GM23338 (cell line): ENCODE measurements at regions not wholly inside any gene's neighbourhood (a gene's known extent, or its start where the extent isn't known, plus 50 kb on each side); places are given as distances from the start of the nearest gene placed in this dataset.

Source experiments
- ATAC-seq: fragments of 200-7000 bp; cut with Tn5 transposase; 3 replicates; pipeline ENCODE4 v1.9.1; 2020
- DNase-seq: peaks from one replicate; pipeline ENCODE4 v3.0.0-alpha.2; 2015; ENCODE audit warnings: low spot score
- H2AFZ ChIP-seq: fragments of 200-600 bp; sonication (generic); 2 replicates; pipeline ENCODE4 v1.8.0; 2016; ENCODE audit warnings: antibody characterized with exemption, mild to moderate bottlenecking, moderate library complexity
- H3F3A ChIP-seq: fragments of 200-600 bp; sonication (generic); replicated peaks from 2 replicates; pipeline ENCODE4 v1.8.0; 2017; ENCODE audit warnings: antibody characterized with exemption, mixed run types, low read depth
- H3K27ac ChIP-seq: fragments of 200-600 bp; sonication (generic); 2 replicates; pipeline ENCODE4 v1.6.1; 2016; ENCODE audit warnings: low read depth
- H3K27me3 ChIP-seq: fragments of 200-600 bp; sonication (generic); 2 replicates; pipeline ENCODE4 v1.8.0; 2016; ENCODE audit warnings: mild to moderate bottlenecking, mixed run types, moderate library complexity; ENCODE audit not compliant: insufficient read depth
- H3K36me3 ChIP-seq: fragments of 200-600 bp; sonication (generic); 2 replicates; pipeline ENCODE4 v1.8.0; 2016; ENCODE audit warnings: mild to moderate bottlenecking; ENCODE audit not compliant: insufficient read depth
- H3K4me1 ChIP-seq: fragments of 200-600 bp; sonication (generic); 2 replicates; pipeline ENCODE4 v1.8.0; 2016; ENCODE audit warnings: mild to moderate bottlenecking, moderate library complexity; ENCODE audit not compliant: insufficient read depth
- H3K4me2 ChIP-seq: fragments of 200-600 bp; sonication (generic); 2 replicates; pipeline ENCODE4 v1.7.1; 2017; ENCODE audit warnings: mixed run types
- H3K4me3 ChIP-seq: fragments of 200-600 bp; sonication (generic); 2 replicates; pipeline ENCODE4 v1.6.1; 2016; ENCODE audit warnings: mixed run types
- H3K79me2 ChIP-seq: fragments of 200-600 bp; sonication (generic); replicated peaks from 2 replicates; pipeline ENCODE4 v1.8.0; 2017; ENCODE audit warnings: mild to moderate bottlenecking; ENCODE audit not compliant: insufficient read depth
- H3K9me2 ChIP-seq: fragments of 200-600 bp; sonication (generic); 2 replicates; pipeline ENCODE4 v1.8.0; 2017; ENCODE audit not compliant: insufficient read depth
- H4K20me1 ChIP-seq: fragments of 200-600 bp; sonication (generic); replicated peaks from 2 replicates; pipeline ENCODE4 v1.8.0; 2017; ENCODE audit warnings: mild to moderate bottlenecking; ENCODE audit not compliant: insufficient read depth
- H3K27ac Mint-ChIP-seq: 2 replicates; pipeline ENCODE4 v1.8.0; 2020; ENCODE audit warnings: inconsistent platforms, mild to moderate bottlenecking, moderate library complexity, mixed read lengths
- H3K27me3 Mint-ChIP-seq: 3 replicates; pipeline ENCODE4 v1.8.0; 2022; ENCODE audit warnings: low read depth, mild to moderate bottlenecking, moderate library complexity, mixed read lengths, inconsistent platforms; ENCODE audit not compliant: insufficient read depth, poor library complexity
- H3K36me3 Mint-ChIP-seq: 3 replicates; pipeline ENCODE4 v1.8.0; 2021; ENCODE audit warnings: low read depth, mild to moderate bottlenecking, inconsistent platforms, moderate library complexity, mixed read lengths
- H3K4me1 Mint-ChIP-seq: 3 replicates; pipeline ENCODE4 v1.8.0; 2020; ENCODE audit warnings: mild to moderate bottlenecking, inconsistent platforms, mixed read lengths
- H3K4me3 Mint-ChIP-seq: 3 replicates; pipeline ENCODE4 v1.8.0; 2021; ENCODE audit warnings: moderate library complexity, mild to moderate bottlenecking, inconsistent platforms, mixed read lengths
- H3K9me3 Mint-ChIP-seq: 3 replicates; pipeline ENCODE4 v1.8.0; 2020; ENCODE audit warnings: moderate library complexity, mild to moderate bottlenecking, inconsistent platforms, mixed read lengths
- EZH2 ChIP-seq: fragments of 200-600 bp; sonication (generic); IDR thresholded peaks from one replicate; pipeline ENCODE4 v1.8.0; 2017; ENCODE audit warnings: antibody characterized with exemption, mild to moderate bottlenecking, low read depth; ENCODE audit not compliant: unreplicated experiment
- EZH2phosphoT487 ChIP-seq: fragments of 200-600 bp; sonication (generic); IDR thresholded peaks from one replicate; pipeline ENCODE4 v1.8.1; 2018; ENCODE audit warnings: antibody characterized with exemption; ENCODE audit not compliant: unreplicated experiment
- JUNB ChIP-seq: IDR thresholded peaks from one replicate; pipeline ENCODE4 v1.6.1; 2016; ENCODE audit warnings: antibody characterized with exemption; ENCODE audit not compliant: unreplicated experiment
- NANOG ChIP-seq: IDR thresholded peaks from 2 replicates; pipeline ENCODE4 v1.6.1; 2016; ENCODE audit warnings: antibody characterized with exemption, borderline replicate concordance
- STAT1 ChIP-seq: IDR thresholded peaks from one replicate; pipeline ENCODE4 v1.6.1; 2016; ENCODE audit warnings: antibody characterized with exemption; ENCODE audit not compliant: unreplicated experiment
- ZNF114 ChIP-seq: fragments of 250-450 bp; sonication (Bioruptor Pico); IDR thresholded peaks from 2 replicates; pipeline ENCODE4 v1.5.0; 2020; ENCODE audit warnings: mild to moderate bottlenecking, moderate library complexity
- ZNF331 ChIP-seq: fragments of 250-450 bp; sonication (Bioruptor Pico); IDR thresholded peaks from 2 replicates; pipeline ENCODE4 v1.5.0; 2020; ENCODE audit warnings: low read depth, mild to moderate bottlenecking, moderate library complexity
- TF ChIP-seq, protein P1 (sequence below): IDR thresholded peaks from one replicate; pipeline ENCODE4 v1.6.1; 2018; ENCODE audit warnings: antibody characterized with exemption; ENCODE audit not compliant: unreplicated experiment
- TF ChIP-seq, protein P2 (sequence below): fragments of 250-450 bp; sonication (Bioruptor Pico); IDR thresholded peaks from 2 replicates; pipeline ENCODE4 v1.5.0; 2020; ENCODE audit warnings: mild to moderate bottlenecking, moderate library complexity

DNA sequence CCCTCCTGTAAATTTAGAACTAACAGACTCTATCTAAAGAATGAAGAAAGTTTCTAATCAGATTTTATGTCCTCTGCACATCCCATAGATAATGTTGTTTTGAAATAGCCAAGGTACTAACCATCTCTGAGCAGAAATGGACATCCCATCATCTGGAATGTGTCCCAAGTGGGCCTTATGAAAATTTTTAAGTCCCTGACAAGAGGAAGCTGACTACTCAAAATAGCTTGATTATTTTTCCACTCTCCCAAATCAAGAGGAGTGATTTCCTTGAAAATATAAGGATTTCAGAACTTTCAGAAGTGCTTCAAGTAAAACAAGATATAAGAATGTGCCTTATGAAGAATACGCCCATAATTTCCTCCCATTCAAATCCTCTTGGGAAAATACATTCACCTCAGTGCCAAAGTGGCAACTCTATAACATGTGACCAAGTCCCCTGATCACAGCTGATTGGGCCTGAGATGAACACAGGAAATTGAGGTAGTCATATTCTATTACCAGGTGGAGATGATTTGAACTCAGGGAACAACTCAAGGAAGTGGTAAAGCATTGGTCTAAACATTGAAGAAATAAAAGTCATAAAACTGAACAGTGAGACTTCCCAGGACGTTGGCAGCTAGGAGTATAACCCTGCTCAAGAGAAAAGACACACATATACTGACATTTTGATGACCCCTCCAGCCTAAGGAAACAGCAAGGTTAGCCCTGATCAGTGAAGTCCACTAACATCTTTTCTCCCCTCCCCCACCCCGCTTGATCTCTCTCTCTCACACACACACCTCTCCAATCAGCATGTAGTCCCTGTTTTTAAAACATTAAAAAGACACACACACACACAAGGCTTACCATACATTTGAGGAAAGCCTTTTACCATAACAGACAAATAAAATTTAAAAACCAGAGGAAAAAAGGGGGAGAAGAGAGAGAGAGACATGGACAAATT, 70.8 kb upstream of the TEAD1 start:
- Histone ChIP-seq H3K4me1 (peaks cover 2% of the 10 kb centered on the region; the same call in 1 of the 2 replicates), H3F3A (no peaks in the 10 kb centered on the region), H3K27me3 (no peaks in the 10 kb centered on the region), H3K36me3 (no peaks in the 10 kb centered on the region), H3K4me2 (no peak overlapping the region), H4K20me1 (no peaks in the 10 kb centered on the region), H3K9me2 (peaks cover 8% of the 10 kb centered on the region; the same call in 1 of the 2 replicates), H2AFZ (no peak overlapping the region), H3K27ac (no peak overlapping the region), H3K4me3 (no peak overlapping the region), H3K79me2 (no peaks in the 10 kb centered on the region)
- Mint-ChIP-seq H3K9me3 (peaks cover 6% of the 10 kb centered on the region; the same call in 2 of the 3 replicates), H3K27ac (no peak overlapping the region), H3K4me3 (no peak overlapping the region), H3K36me3 (no peaks in the 10 kb centered on the region), H3K4me1 (peaks cover 6% of the 10 kb centered on the region; the same call in 2 of the 3 replicates), H3K27me3 (no peaks in the 10 kb centered on the region)
- DNase-seq: no peak
- no peak for TF ChIP-seq STAT1
- no peak for ATAC-seq

DNA sequence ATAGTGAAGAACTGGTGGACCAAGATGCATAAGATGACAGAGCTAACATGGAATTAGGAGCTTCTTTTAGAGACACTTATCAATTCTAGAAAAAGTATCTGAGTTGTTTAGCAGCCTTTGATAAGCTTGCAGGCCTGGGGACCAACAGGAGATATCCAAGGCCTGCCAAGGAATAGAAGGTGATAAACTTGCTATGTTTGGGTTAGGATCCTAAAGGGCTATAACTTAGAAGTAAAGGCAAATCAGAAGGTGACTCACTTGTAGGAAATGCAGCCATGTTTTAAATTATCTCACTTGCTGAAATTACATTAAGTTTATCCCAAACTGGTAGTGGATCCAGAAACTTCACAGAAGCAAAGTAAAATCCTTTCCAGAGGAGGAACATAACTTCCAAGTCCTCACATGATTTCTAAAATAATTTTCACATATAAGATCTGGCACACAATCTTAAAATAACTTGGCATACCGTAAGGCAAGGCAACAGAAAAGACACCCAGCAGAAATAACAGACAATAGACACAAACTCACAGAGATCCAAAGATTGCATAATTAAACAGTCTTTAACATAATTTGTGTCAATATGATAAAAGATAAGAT, 69.6 kb upstream of the TEAD1 start:
- no peaks in the 10 kb centered on the region for H3K36me3 ChIP-seq
- H3F3A ChIP-seq: no peaks in the 10 kb centered on the region
- peaks cover 2% of the 10 kb centered on the region; the same call in 1 of the 2 replicates for H3K4me1 ChIP-seq
- H2AFZ ChIP-seq: no peak overlapping the region; the same call in 1 of the 2 replicates
- H3K4me3 ChIP-seq: no peak overlapping the region
- Mint-ChIP-seq H3K36me3 (no peaks in the 10 kb centered on the region), H3K9me3 (peaks cover 11% of the 10 kb centered on the region; the same call in 2 of the 3 replicates), H3K27me3 (no peaks in the 10 kb centered on the region), H3K4me3 (no peak overlapping the region), H3K4me1 (peaks cover 6% of the 10 kb centered on the region; the same call in 2 of the 3 replicates), H3K27ac (no peak overlapping the region)
- no peak for ATAC-seq
- no peaks in the 10 kb centered on the region for H4K20me1 ChIP-seq
- no peaks in the 10 kb centered on the region for H3K79me2 ChIP-seq
- no peak for DNase-seq
- no peaks in the 10 kb centered on the region for H3K9me2 ChIP-seq
- no peaks in the 10 kb centered on the region for H3K27me3 ChIP-seq
- H3K27ac ChIP-seq: no peak overlapping the region
- H3K4me2 ChIP-seq: no peak overlapping the region
- no peak for TF ChIP-seq JUNB
- no peak for TF ChIP-seq EZH2
- TF ChIP-seq EZH2phosphoT487: no peak
- TF ChIP-seq, protein P1, sequence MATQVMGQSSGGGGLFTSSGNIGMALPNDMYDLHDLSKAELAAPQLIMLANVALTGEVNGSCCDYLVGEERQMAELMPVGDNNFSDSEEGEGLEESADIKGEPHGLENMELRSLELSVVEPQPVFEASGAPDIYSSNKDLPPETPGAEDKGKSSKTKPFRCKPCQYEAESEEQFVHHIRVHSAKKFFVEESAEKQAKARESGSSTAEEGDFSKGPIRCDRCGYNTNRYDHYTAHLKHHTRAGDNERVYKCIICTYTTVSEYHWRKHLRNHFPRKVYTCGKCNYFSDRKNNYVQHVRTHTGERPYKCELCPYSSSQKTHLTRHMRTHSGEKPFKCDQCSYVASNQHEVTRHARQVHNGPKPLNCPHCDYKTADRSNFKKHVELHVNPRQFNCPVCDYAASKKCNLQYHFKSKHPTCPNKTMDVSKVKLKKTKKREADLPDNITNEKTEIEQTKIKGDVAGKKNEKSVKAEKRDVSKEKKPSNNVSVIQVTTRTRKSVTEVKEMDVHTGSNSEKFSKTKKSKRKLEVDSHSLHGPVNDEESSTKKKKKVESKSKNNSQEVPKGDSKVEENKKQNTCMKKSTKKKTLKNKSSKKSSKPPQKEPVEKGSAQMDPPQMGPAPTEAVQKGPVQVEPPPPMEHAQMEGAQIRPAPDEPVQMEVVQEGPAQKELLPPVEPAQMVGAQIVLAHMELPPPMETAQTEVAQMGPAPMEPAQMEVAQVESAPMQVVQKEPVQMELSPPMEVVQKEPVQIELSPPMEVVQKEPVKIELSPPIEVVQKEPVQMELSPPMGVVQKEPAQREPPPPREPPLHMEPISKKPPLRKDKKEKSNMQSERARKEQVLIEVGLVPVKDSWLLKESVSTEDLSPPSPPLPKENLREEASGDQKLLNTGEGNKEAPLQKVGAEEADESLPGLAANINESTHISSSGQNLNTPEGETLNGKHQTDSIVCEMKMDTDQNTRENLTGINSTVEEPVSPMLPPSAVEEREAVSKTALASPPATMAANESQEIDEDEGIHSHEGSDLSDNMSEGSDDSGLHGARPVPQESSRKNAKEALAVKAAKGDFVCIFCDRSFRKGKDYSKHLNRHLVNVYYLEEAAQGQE: no peak
- TF ChIP-seq ZNF114 (CRISPR knock-in tag): no peak
- TF ChIP-seq NANOG: no peak
- no peak for TF ChIP-seq ZNF331 (CRISPR knock-in tag)
- TF ChIP-seq, protein P2, sequence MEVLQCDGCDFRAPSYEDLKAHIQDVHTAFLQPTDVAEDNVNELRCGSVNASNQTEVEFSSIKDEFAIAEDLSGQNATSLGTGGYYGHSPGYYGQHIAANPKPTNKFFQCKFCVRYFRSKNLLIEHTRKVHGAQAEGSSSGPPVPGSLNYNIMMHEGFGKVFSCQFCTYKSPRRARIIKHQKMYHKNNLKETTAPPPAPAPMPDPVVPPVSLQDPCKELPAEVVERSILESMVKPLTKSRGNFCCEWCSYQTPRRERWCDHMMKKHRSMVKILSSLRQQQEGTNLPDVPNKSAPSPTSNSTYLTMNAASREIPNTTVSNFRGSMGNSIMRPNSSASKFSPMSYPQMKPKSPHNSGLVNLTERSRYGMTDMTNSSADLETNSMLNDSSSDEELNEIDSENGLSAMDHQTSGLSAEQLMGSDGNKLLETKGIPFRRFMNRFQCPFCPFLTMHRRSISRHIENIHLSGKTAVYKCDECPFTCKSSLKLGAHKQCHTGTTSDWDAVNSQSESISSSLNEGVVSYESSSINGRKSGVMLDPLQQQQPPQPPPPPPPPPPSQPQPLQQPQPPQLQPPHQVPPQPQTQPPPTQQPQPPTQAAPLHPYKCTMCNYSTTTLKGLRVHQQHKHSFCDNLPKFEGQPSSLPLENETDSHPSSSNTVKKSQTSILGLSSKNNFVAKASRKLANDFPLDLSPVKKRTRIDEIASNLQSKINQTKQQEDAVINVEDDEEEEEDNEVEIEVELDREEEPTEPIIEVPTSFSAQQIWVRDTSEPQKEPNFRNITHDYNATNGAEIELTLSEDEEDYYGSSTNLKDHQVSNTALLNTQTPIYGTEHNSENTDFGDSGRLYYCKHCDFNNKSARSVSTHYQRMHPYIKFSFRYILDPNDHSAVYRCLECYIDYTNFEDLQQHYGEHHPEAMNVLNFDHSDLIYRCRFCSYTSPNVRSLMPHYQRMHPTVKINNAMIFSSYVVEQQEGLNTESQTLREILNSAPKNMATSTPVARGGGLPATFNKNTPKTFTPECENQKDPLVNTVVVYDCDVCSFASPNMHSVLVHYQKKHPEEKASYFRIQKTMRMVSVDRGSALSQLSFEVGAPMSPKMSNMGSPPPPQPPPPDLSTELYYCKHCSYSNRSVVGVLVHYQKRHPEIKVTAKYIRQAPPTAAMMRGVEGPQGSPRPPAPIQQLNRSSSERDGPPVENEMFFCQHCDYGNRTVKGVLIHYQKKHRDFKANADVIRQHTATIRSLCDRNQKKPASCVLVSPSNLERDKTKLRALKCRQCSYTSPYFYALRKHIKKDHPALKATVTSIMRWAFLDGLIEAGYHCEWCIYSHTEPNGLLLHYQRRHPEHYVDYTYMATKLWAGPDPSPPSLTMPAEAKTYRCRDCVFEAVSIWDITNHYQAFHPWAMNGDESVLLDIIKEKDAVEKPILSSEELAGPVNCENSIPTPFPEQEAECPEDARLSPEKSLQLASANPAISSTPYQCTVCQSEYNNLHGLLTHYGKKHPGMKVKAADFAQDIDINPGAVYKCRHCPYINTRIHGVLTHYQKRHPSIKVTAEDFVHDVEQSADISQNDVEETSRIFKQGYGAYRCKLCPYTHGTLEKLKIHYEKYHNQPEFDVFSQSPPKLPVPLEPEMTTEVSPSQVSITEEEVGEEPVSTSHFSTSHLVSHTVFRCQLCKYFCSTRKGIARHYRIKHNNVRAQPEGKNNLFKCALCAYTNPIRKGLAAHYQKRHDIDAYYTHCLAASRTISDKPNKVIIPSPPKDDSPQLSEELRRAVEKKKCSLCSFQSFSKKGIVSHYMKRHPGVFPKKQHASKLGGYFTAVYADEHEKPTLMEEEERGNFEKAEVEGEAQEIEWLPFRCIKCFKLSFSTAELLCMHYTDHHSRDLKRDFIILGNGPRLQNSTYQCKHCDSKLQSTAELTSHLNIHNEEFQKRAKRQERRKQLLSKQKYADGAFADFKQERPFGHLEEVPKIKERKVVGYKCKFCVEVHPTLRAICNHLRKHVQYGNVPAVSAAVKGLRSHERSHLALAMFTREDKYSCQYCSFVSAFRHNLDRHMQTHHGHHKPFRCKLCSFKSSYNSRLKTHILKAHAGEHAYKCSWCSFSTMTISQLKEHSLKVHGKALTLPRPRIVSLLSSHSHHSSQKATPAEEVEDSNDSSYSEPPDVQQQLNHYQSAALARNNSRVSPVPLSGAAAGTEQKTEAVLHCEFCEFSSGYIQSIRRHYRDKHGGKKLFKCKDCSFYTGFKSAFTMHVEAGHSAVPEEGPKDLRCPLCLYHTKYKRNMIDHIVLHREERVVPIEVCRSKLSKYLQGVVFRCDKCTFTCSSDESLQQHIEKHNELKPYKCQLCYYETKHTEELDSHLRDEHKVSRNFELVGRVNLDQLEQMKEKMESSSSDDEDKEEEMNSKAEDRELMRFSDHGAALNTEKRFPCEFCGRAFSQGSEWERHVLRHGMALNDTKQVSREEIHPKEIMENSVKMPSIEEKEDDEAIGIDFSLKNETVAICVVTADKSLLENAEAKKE: no peak
